ENCODE measurements at regions not wholly inside any gene's neighbourhood (a gene's known extent, or its start where the extent isn't known, plus 50 kb on each side); places are given as distances from the start of the nearest gene placed in this dataset.

GRCh38 chr6:48922837-48923236, 540.2 kb downstream of the MMUT start:
- H3K4me3 ChIP-seq (ENCODE audit: low read depth in 1 of 3, low read length in 3 of 3) = no peak overlapping the region
- TF ChIP-seq FOXA1 (IDR thresholded peaks at IDR 0.05) (no peak), JUND (IDR thresholded peaks at IDR 0.05) (no peak), GABPA (IDR thresholded peaks at IDR 0.05 in 1 of 2, conservative IDR thresholded peaks at IDR 0.05 in 1 of 2) (no peak), HNF4G (IDR thresholded peaks at IDR 0.05) (no peak), SP1 (IDR thresholded peaks at IDR 0.05) (no peak), NR2F2 (IDR thresholded peaks at IDR 0.05) (no peak), RAD21 (IDR thresholded peaks at IDR 0.05) (no peak)
- H3K9ac ChIP-seq (ENCODE audit: low read depth in 1 of 2, low read length in 2 of 2) = no peak overlapping the region
- H3K4me1 ChIP-seq (ENCODE audit: control insufficient read depth in 4 of 4, insufficient read depth in 4 of 4, low read length in 3 of 4) = no peaks in the 10 kb centered on the region
- 66% methylated on average over 2 of the region's 2 CpGs for WGBS
- DNase-seq (ENCODE audit: low spot score) = no peak
- no peaks in the 10 kb centered on the region for H3K36me3 ChIP-seq (ENCODE audit: control insufficient read depth in 4 of 4, insufficient read depth in 3 of 4, low read depth in 1 of 4, low read length in 3 of 4)
- H3K9me3 ChIP-seq (ENCODE audit: control insufficient read depth in 4 of 4, low read length in 3 of 4) = no peaks in the 10 kb centered on the region
- H3K27ac ChIP-seq (ENCODE audit: low read depth in 1 of 2, low read length in 2 of 2) = no peak overlapping the region
- no peaks in the 10 kb centered on the region for H3K27me3 ChIP-seq (ENCODE audit: control insufficient read depth in 4 of 4, insufficient read depth in 4 of 4, low read length in 3 of 4)

DNA sequence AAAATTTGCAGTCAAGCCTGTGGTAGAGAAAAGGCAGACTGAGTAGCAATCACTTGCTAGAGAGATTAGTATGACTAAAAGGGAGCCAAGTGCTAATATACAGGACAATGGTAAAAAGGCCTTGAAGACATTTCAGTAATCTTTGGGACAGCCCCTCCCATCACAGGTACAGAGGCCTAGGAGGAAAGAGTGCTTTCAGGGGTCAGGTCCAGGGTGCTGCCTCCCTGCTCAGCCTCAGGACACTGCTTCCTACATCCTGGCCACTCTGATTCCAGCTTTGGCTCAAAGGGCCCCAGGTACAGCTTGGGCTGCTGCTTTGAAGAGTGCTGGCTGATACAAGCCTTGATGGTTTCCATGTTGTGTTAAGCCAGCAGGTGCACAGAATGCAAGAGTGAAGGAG, 543.5 kb downstream of the MMUT start:
- Histone ChIP-seq H3K4me1 (ENCODE audit: control insufficient read depth in 4 of 4, insufficient read depth in 4 of 4, low read length in 3 of 4) (no peaks in the 10 kb centered on the region), H3K9ac (ENCODE audit: low read depth in 1 of 2, low read length in 2 of 2) (no peak overlapping the region), H3K9me3 (ENCODE audit: control insufficient read depth in 4 of 4, low read length in 3 of 4) (no peaks in the 10 kb centered on the region), H3K27ac (ENCODE audit: low read depth in 1 of 2, low read length in 2 of 2) (no peak overlapping the region), H3K36me3 (ENCODE audit: control insufficient read depth in 4 of 4, insufficient read depth in 3 of 4, low read depth in 1 of 4, low read length in 3 of 4) (no peaks in the 10 kb centered on the region), H3K27me3 (ENCODE audit: control insufficient read depth in 4 of 4, insufficient read depth in 4 of 4, low read length in 3 of 4) (no peaks in the 10 kb centered on the region), H3K4me3 (ENCODE audit: low read depth in 1 of 3, low read length in 3 of 3) (no peak overlapping the region)
- no peak for TF ChIP-seq JUND (IDR thresholded peaks at IDR 0.05)
- no peak for TF ChIP-seq GABPA (IDR thresholded peaks at IDR 0.05 in 1 of 2, conservative IDR thresholded peaks at IDR 0.05 in 1 of 2)
- TF ChIP-seq NR2F2 (IDR thresholded peaks at IDR 0.05) = no peak
- TF ChIP-seq YY1 (IDR thresholded peaks at IDR 0.05) = no peak
- no peak for TF ChIP-seq REST (IDR thresholded peaks at IDR 0.05)
- no peak for TF ChIP-seq FOXA1 (IDR thresholded peaks at IDR 0.05)
- TF ChIP-seq HNF4G (IDR thresholded peaks at IDR 0.05) = no peak
- TF ChIP-seq, protein P1, sequence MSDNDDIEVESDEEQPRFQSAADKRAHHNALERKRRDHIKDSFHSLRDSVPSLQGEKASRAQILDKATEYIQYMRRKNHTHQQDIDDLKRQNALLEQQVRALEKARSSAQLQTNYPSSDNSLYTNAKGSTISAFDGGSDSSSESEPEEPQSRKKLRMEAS (IDR thresholded peaks at IDR 0.05) = no peak
- DNase-seq (ENCODE audit: low spot score) = no peak

DNA sequence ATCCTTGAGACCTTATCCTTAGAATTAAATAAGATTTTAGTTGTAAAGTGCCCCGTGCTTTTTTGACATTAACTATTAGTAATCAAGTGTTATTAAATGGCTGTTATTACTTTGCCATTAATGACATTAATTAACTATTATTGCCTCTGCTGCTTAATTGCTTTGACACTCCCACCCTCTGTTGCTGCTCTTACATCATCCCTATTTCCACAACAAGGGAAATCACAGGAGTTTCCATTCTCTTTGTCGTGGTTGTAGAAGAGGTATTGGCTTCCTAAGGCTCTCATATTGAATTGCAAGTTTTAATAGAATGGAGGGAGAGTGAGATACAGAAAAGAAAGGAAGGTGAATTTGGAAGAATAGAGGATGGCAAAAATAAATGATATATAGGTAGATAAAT, 545.8 kb downstream of the MMUT start:
- Histone ChIP-seq H3K36me3 (ENCODE audit: control insufficient read depth in 4 of 4, insufficient read depth in 3 of 4, low read depth in 1 of 4, low read length in 3 of 4) (no peaks in the 10 kb centered on the region), H3K4me3 (ENCODE audit: low read depth in 1 of 3, low read length in 3 of 3) (no peak overlapping the region), H3K27ac (ENCODE audit: low read depth in 1 of 2, low read length in 2 of 2) (no peak overlapping the region), H3K4me1 (ENCODE audit: control insufficient read depth in 4 of 4, insufficient read depth in 4 of 4, low read length in 3 of 4) (no peaks in the 10 kb centered on the region), H3K9me3 (ENCODE audit: control insufficient read depth in 4 of 4, low read length in 3 of 4) (no peaks in the 10 kb centered on the region), H3K27me3 (ENCODE audit: control insufficient read depth in 4 of 4, insufficient read depth in 4 of 4, low read length in 3 of 4) (no peaks in the 10 kb centered on the region), H3K9ac (ENCODE audit: low read depth in 1 of 2, low read length in 2 of 2) (no peak overlapping the region)
- DNase-seq (ENCODE audit: low spot score) = no peak
- 51% methylated on average over 2 of the region's 2 CpGs for WGBS
- TF ChIP-seq EGR1 (IDR thresholded peaks at IDR 0.05; ENCODE audit: low read depth in 2 of 2) = no peak
- no peak for TF ChIP-seq REST (IDR thresholded peaks at IDR 0.05)
- TF ChIP-seq RXRA (IDR thresholded peaks at IDR 0.05) = no peak
- TF ChIP-seq CTCF (IDR thresholded peaks at IDR 0.05; ENCODE audit: low read depth, low read length, missing input control) = no peak
- TF ChIP-seq JUND (IDR thresholded peaks at IDR 0.05) = no peak
- no peak for TF ChIP-seq SP1 (IDR thresholded peaks at IDR 0.05)
- TF ChIP-seq HNF4G (IDR thresholded peaks at IDR 0.05) = no peak
- TF ChIP-seq NR2F2 (IDR thresholded peaks at IDR 0.05) = no peak
- TF ChIP-seq HNF4A (conservative IDR thresholded peaks at IDR 0.05) = no peak
- TF ChIP-seq ATF3 (IDR thresholded peaks at IDR 0.05) = no peak
- no peak for TF ChIP-seq FOXA1 (IDR thresholded peaks at IDR 0.05)
- TF ChIP-seq, protein P2, sequence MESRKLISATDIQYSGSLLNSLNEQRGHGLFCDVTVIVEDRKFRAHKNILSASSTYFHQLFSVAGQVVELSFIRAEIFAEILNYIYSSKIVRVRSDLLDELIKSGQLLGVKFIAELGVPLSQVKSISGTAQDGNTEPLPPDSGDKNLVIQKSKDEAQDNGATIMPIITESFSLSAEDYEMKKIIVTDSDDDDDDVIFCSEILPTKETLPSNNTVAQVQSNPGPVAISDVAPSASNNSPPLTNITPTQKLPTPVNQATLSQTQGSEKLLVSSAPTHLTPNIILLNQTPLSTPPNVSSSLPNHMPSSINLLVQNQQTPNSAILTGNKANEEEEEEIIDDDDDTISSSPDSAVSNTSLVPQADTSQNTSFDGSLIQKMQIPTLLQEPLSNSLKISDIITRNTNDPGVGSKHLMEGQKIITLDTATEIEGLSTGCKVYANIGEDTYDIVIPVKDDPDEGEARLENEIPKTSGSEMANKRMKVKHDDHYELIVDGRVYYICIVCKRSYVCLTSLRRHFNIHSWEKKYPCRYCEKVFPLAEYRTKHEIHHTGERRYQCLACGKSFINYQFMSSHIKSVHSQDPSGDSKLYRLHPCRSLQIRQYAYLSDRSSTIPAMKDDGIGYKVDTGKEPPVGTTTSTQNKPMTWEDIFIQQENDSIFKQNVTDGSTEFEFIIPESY (IDR thresholded peaks at IDR 0.05) = no peak
- TF ChIP-seq TAF1 (conservative IDR thresholded peaks at IDR 0.05) = no peak
- no peak for TF ChIP-seq RAD21 (IDR thresholded peaks at IDR 0.05)

Data from liver (tissue), 8 donors.